SK-N-SH (cell line): ENCODE measurements at regions not wholly inside any gene's neighbourhood (a gene's known extent, or its start where the extent isn't known, plus 50 kb on each side); places are given as distances from the start of the nearest gene placed in this dataset.

ENCODE experiments used
- CTCF ChIA-PET: fragments of 300-600, 350-600 bp; formaldehyde crosslinking; extraction: SDS; loops from one replicate; lab custom pipeline; 2021; lab: Yijun Ruan, JAX
- POLR2A ChIA-PET: fragments of 350-600 bp; sonication (Branson Sonifier 250); formaldehyde crosslinking; extraction: SDS; loops from one replicate; lab custom pipeline; 2020; ENCODE audit warnings: antibody characterized with exemption, inconsistent platforms; lab: Yijun Ruan, JAX
- DNase-seq: peaks from one replicate; pipeline ENCODE4 v3.0.0; 2012
- H2AFZ ChIP-seq: fragments of 200-600 bp; sonication (generic); 2 replicates; pipeline ENCODE4 v1.8.1; 2016; ENCODE audit warnings: antibody characterized with exemption, mild to moderate bottlenecking, low read depth
- H3F3A ChIP-seq: fragments of 200-600 bp; sonication (generic); replicated peaks from 2 replicates; pipeline ENCODE3; 2016; ENCODE audit warnings: antibody characterized with exemption, mild to moderate bottlenecking; ENCODE audit not compliant: insufficient read depth
- H3K27ac ChIP-seq, 2 experiments: fragments of 200-500 bp in 1 of 2; fragments of 200-600 bp in 1 of 2; sonication (Bioruptor generic) in 1 of 2; sonication (generic), shearing (Covaris generic) in 1 of 2; 2 replicates each; pipeline versions ENCODE4 v1.5.1 to v1.6.1; 2014 to 2016; ENCODE audit warnings: low read depth in 2 of 2, inconsistent platforms in 1 of 2, low read length in 1 of 2, mild to moderate bottlenecking in 1 of 2, mixed read lengths in 1 of 2
- H3K27me3 ChIP-seq: fragments of 200-600 bp; sonication (generic), shearing (Covaris generic); 2 replicates; pipeline ENCODE4 v1.6.1; 2016; ENCODE audit warnings: mixed run types; ENCODE audit not compliant: insufficient read depth
- H3K36me3 ChIP-seq, 2 experiments: fragments of 200-500 bp in 1 of 2; fragments of 200-600 bp in 1 of 2; sonication (Bioruptor generic) in 1 of 2; sonication (generic) in 1 of 2; replicated peaks in 1 of 2; 2 replicates each; pipeline versions ENCODE3 to v1.5.1; 2014 to 2016; ENCODE audit warnings: low read length in 1 of 2, mild to moderate bottlenecking in 1 of 2; ENCODE audit not compliant: insufficient read depth in 2 of 2, control insufficient read depth in 1 of 2
- H3K4me1 ChIP-seq, 2 experiments: fragments of 200-500 bp in 1 of 2; fragments of 200-600 bp in 1 of 2; sonication (Bioruptor generic) in 1 of 2; sonication (generic), shearing (Covaris generic) in 1 of 2; 2 replicates each; pipeline versions ENCODE4 v1.5.1 to v1.6.1; 2014 to 2016; ENCODE audit warnings: low read depth in 1 of 2, low read length in 1 of 2, mixed run types in 1 of 2; ENCODE audit not compliant: insufficient read depth in 2 of 2, control insufficient read depth in 1 of 2
- H3K4me2 ChIP-seq: fragments of 200-600 bp; sonication (generic), shearing (Covaris generic); 2 replicates; pipeline ENCODE4 v1.6.1; 2017; ENCODE audit warnings: mixed run types
- H3K4me3 ChIP-seq, 2 experiments: fragments of 200-500 bp in 1 of 2; fragments of 200-600 bp in 1 of 2; sonication (Bioruptor generic) in 1 of 2; sonication (generic), shearing (Covaris generic) in 1 of 2; 2 replicates each; pipeline versions ENCODE4 v1.5.1 to v1.8.1; 2014 to 2016; ENCODE audit warnings: low read depth in 2 of 2, inconsistent platforms in 1 of 2, low read length in 1 of 2, mild to moderate bottlenecking in 1 of 2, mixed read lengths in 1 of 2, moderate library complexity in 1 of 2
- H3K79me2 ChIP-seq: fragments of 200-600 bp; sonication (generic); 2 replicates; pipeline ENCODE4 v1.8.1; 2017; ENCODE audit warnings: mild to moderate bottlenecking; ENCODE audit not compliant: insufficient read depth
- H3K9ac ChIP-seq: fragments of 200-600 bp; sonication (generic); 2 replicates; pipeline ENCODE4 v1.6.1; 2017; ENCODE audit warnings: mixed run types
- H3K9me2 ChIP-seq: fragments of 200-600 bp; sonication (generic); 2 replicates; pipeline ENCODE4 v1.6.1; 2017; ENCODE audit warnings: mixed run types
- H3K9me3 ChIP-seq: fragments of 200-600 bp; sonication (generic); 2 replicates; pipeline ENCODE4 v1.6.1; 2017; ENCODE audit warnings: mixed run types, mild to moderate bottlenecking, moderate library complexity
- H4K20me1 ChIP-seq: fragments of 200-600 bp; sonication (generic); 2 replicates; pipeline ENCODE4 v1.6.1; 2017; ENCODE audit warnings: mild to moderate bottlenecking, mixed run types; ENCODE audit not compliant: insufficient read depth
- CHD2 ChIP-seq: fragments of 150-350 bp; IDR thresholded peaks from 2 replicates; pipeline ENCODE4 v1.6.1; 2018; ENCODE audit warnings: low read length; ENCODE audit not compliant: partially characterized antibody
- CTCF ChIP-seq: fragments of 200-600 bp; sonication (generic); IDR thresholded peaks from 2 replicates; pipeline ENCODE4 v1.6.1; 2017; ENCODE audit warnings: antibody characterized with exemption, mild to moderate bottlenecking, moderate library complexity
- ELF1 ChIP-seq: IDR thresholded peaks from 2 replicates; pipeline ENCODE4 v1.4.0; 2012
- EZH2phosphoT487 ChIP-seq: fragments of 200-600 bp; sonication (generic); IDR thresholded peaks from 2 replicates; pipeline ENCODE4 v1.6.1; 2017; ENCODE audit warnings: low read depth, mixed run types, mild to moderate bottlenecking, antibody characterized with exemption, moderate library complexity, borderline replicate concordance
- FOSL2 ChIP-seq: IDR thresholded peaks from 2 replicates; pipeline ENCODE4 v1.4.0; 2012; ENCODE audit warnings: low read depth, mild to moderate bottlenecking, moderate library complexity, borderline replicate concordance
- FOXJ3 ChIP-seq: sonication (generic); formaldehyde crosslinking; IDR thresholded peaks from 2 replicates; pipeline ENCODE4 v1.5.1; 2020; ENCODE audit warnings: mild to moderate bottlenecking, missing genetic modification reagents
- FOXM1 ChIP-seq: IDR thresholded peaks from 2 replicates; pipeline ENCODE4 v1.4.0; 2012; ENCODE audit warnings: low read depth, mild to moderate bottlenecking
- MAX ChIP-seq: IDR thresholded peaks from 2 replicates; pipeline ENCODE4 v1.4.0; 2012; ENCODE audit warnings: low read depth
- MXI1 ChIP-seq: IDR thresholded peaks from 2 replicates; pipeline ENCODE4 v1.6.1; 2012; ENCODE audit warnings: mild to moderate bottlenecking, low read depth, low read length, improper control_type of control experiment
- NFIC ChIP-seq: IDR thresholded peaks from 2 replicates; pipeline ENCODE4 v1.4.0; 2012; ENCODE audit warnings: borderline replicate concordance
- PBX3 ChIP-seq: IDR thresholded peaks from 2 replicates; pipeline ENCODE4; 2012
- POLR2AphosphoS5 ChIP-seq: IDR thresholded peaks from 2 replicates; pipeline ENCODE4 v1.6.1; 2012; ENCODE audit warnings: low read depth, low read length
- RAD21 ChIP-seq: IDR thresholded peaks from 2 replicates; pipeline ENCODE4 v1.6.1; 2012; ENCODE audit warnings: mild to moderate bottlenecking, low read length
- REST ChIP-seq: IDR thresholded peaks from 2 replicates; pipeline ENCODE4 v1.6.1; 2012; ENCODE audit warnings: mild to moderate bottlenecking, low read depth, low read length, moderate library complexity
- RFX5 ChIP-seq: IDR thresholded peaks from 2 replicates; pipeline ENCODE4 v1.6.1; 2012; ENCODE audit warnings: mild to moderate bottlenecking, improper control_type of control experiment, low read length
- RXRA ChIP-seq: IDR thresholded peaks from 2 replicates; pipeline ENCODE4 v1.4.0; 2012; ENCODE audit warnings: low read depth, mild to moderate bottlenecking, borderline replicate concordance
- SIN3A ChIP-seq: IDR thresholded peaks from 2 replicates; pipeline ENCODE4 v1.6.1; 2012; ENCODE audit warnings: low read depth, mild to moderate bottlenecking, low read length, moderate library complexity, borderline replicate concordance
- TAF1 ChIP-seq: IDR thresholded peaks from 2 replicates; pipeline ENCODE4 v1.6.1; 2012; ENCODE audit warnings: low read depth, mild to moderate bottlenecking, low read length, moderate library complexity, borderline replicate concordance
- TEAD4 ChIP-seq: IDR thresholded peaks from 2 replicates; pipeline ENCODE4 v1.4.0; 2012; ENCODE audit warnings: mild to moderate bottlenecking, borderline replicate concordance; ENCODE audit not compliant: insufficient read depth
- USF1 ChIP-seq: IDR thresholded peaks from 2 replicates; pipeline ENCODE4 v1.4.0; 2012; ENCODE audit warnings: low read depth, borderline replicate concordance
- USF2 ChIP-seq: fragments of 150-350 bp; IDR thresholded peaks from 2 replicates; pipeline ENCODE4 v1.6.1; 2017; ENCODE audit warnings: antibody characterized with exemption, low read length, low read depth, borderline replicate concordance
- YY1 ChIP-seq: IDR thresholded peaks from 2 replicates; pipeline ENCODE4 v1.4.0; 2012; ENCODE audit warnings: low read depth, mild to moderate bottlenecking
- WGBS: methylation state at CpG from one replicate; pipeline ENCODE4 v1.1.6; 2017; ENCODE audit warnings: low lambda C conversion rate; 5-methylcytosine and 5-hydroxymethylcytosine counted together

- POLR2A ChIA-PET: no interaction called here
- DNase-seq: no peak
- H3K9me3 ChIP-seq: no peaks in the 10 kb centered on the region
- no peak overlapping the region for H3K27ac ChIP-seq
- TF ChIP-seq MAX (no peak), FOXJ3 (no peak), MXI1 (no peak), RXRA (no peak), USF2 (no peak), ELF1 (no peak), EZH2phosphoT487 (no peak), RAD21 (no peak), YY1 (no peak), FOSL2 (no peak), TAF1 (no peak)
- TF ChIP-seq, all 33 proteins: peak for 0
- CTCF ChIA-PET: no interaction called here
- no peak overlapping the region; the same call in 1 of the 2 replicates for H2AFZ ChIP-seq
- H3K9ac ChIP-seq: no peak overlapping the region
- H3K79me2 ChIP-seq: no peaks in the 10 kb centered on the region
- no peaks in the 10 kb centered on the region for H3K27me3 ChIP-seq
- no peaks in the 10 kb centered on the region for H3F3A ChIP-seq
- no peak overlapping the region for H3K4me3 ChIP-seq
- no peaks in the 10 kb centered on the region for H3K9me2 ChIP-seq
- WGBS: 63% methylated on average over 2 of the region's 2 CpGs
- no peaks in the 10 kb centered on the region for H4K20me1 ChIP-seq
- H3K4me2 ChIP-seq: no peak overlapping the region
- no peaks in the 10 kb centered on the region; a peak in 1 of 4 replicates for H3K4me1 ChIP-seq
- H3K36me3 ChIP-seq: no peaks in the 10 kb centered on the region
Measured at GRCh38 chr5:100643473-100643872, 108.3 kb downstream of the FAM174A start.

- Histone ChIP-seq H3K79me2 (no peaks in the 10 kb centered on the region), H3K9ac (no peak overlapping the region), H4K20me1 (no peaks in the 10 kb centered on the region), H2AFZ (no peak overlapping the region), H3K4me3 (no peak overlapping the region), H3K36me3 (no peaks in the 10 kb centered on the region), H3K4me2 (no peak overlapping the region), H3K27me3 (no peaks in the 10 kb centered on the region), H3F3A (no peaks in the 10 kb centered on the region), H3K4me1 (no peaks in the 10 kb centered on the region), H3K9me3 (no peaks in the 10 kb centered on the region), H3K27ac (no peak overlapping the region), H3K9me2 (no peaks in the 10 kb centered on the region)
- POLR2A ChIA-PET: no interaction called here
- WGBS: 17% methylated on average over 2 of the region's 2 CpGs
- CTCF ChIA-PET: no interaction called here
- DNase-seq: no peak
- TF ChIP-seq ELF1 (no peak), RFX5 (no peak), EZH2phosphoT487 (no peak), REST (no peak), PBX3 (no peak), CTCF (no peak), USF1 (no peak), NFIC (no peak), SIN3A (no peak), CHD2 (no peak), FOXM1 (no peak), TEAD4 (no peak), POLR2AphosphoS5 (no peak)
Measured at GRCh38 chr5:100644185-100644584, 109.0 kb downstream of the FAM174A start.
